ENCODE measurements at regions not wholly inside any gene's neighbourhood (a gene's known extent, or its start where the extent isn't known, plus 50 kb on each side); places are given as distances from the start of the nearest gene placed in this dataset.

DNA sequence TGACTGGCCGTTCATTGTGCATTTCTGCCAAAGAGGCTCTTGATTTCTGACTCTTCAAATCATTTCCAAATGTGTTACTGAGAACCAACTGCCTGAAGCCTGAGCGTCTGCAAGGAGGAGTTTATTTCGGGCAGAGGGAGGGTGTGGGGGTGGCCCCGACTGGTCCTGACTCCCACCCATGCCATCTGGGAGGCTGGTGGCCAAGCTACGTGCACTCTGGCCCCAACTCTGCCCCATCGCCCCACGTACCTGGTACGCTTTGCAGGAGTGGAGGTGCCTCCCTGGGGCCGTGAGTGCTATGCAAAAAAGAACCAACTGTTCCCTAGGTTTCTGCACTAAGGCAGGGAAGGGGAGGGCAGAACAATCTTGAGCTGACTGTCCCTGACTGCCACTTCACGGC, 846.8 kb downstream of the BRD1 start:
- DNase-seq: no peak

DNA sequence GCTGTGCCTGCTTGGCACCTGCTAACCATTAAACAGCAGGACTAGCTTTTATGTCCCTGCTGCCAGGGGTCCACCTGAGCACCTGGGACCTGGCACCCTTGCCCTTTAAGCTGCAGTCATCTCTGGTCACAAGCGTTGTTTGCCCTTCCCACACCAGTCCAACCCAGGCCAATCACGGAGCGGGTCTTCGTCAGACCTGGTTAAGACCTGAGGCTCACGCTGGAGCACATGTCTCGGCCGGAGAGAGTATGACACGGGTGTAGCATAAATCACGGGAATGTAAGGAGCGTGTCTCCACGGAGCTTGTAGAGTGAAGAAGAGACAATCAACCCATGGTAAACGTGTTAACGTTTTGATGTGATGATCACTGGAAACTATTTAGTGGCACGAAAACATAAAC, 847.3 kb downstream of the BRD1 start:
- DNase-seq: no peak

DNA sequence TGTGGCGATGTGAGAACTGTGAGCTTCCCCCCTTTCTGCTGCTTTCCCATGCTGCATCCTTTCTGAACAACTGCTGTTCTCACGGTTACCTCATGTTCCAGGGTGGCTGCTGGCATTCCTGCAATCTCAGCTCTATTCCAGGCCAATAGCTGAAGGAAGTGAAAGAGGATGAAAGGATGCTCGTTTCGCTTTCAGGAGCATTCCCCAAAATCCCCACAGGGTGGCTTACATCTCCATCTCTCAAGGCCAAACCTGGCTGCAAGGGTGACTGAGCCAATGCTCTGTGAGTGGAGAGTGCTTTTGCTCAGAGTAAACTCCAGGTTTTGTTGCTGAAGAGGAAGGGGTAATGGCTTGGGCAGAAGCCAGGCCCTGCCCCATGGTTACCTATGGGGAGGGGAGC, 848.2 kb downstream of the BRD1 start:
- no peak for DNase-seq

DNA sequence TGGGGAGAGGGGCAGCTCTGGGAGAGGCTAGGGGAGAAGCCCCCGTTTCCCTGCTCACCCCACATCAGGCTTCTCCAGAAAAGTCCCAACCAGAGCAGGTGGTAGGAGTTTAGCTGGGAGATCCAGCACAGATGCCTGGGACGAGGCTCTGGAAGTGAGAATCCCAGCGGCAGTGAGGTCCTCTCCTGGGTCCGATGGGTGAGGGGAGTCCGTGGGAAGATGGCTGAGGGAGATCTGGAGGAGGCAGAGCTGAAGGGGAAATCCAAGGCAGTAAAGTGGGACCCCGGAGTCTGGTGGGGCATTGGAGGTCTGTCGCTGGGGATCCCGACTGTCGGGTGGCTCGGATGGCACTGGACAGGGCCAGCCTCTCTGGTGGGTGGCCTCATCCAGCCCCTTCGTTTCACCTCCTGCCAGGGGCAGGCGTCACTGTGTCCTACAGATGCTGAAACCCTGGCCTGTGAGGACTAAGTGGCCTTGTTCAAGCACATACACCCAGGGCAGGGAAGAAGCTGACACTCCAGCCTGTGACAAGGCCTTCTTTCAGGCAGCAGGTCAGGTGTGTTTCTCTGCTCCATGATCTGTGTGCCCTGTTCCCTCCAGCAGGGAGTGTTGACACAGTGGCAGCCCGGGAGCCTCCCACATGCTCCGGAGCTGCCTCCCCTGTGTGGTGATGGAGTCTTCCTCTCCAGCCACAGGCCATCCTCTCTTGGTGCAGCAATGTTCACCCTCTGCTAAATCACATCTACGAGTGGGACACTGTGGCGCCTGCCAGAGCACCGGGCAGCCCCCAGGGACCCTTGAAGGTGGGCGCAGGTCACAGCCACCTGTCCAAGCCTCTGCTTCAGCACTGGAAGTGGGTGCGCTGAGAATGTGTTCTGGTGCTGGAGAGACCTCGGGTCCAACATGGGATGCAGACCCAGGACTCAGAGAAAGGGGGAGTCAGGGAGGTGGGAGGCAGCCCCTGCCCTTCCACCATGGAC, 850.8 kb downstream of the BRD1 start:
- DNase-seq: no peak

DNA sequence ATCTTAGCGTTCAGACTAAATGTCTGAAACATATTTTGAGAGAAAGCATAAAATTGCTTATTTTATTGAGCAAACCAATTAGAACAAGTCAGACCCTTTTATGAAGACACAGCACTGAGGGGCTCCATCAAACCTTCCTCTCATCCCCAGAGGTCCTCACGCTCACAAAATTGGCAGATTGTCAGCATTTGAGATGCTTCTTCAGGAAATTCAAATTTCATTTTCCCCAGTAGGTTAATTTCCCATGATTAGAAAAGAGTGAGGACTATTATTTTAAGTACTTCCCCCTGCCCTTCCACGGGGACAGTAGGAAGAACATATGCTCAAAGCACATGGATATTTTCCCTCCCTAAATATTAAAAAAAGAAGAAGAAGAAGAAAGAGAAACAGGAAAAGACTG, 851.8 kb downstream of the BRD1 start:
- DNase-seq: no peak

DNA sequence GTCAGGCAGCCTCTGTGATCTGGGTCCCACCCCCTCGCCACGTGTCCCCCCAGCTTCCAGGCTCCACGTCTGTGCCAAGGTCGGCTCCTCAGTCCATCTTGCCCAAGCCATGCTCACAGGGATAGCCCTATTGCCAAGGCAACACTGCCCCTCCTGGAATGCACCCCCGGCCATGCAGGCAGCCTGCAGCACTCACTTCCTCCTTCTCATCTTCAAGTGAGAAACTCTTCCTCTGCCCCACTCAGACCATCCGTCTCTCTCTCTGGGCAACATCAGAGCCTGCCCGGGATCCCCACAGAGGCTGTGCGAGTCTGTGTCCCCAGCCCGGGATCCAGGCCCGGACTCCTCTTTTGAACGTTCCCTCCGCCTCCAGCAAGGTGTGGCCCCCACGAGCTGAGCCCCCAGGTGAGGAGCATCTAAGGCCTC, 852.3 kb downstream of the BRD1 start:
- DNase-seq: no peak

DNA sequence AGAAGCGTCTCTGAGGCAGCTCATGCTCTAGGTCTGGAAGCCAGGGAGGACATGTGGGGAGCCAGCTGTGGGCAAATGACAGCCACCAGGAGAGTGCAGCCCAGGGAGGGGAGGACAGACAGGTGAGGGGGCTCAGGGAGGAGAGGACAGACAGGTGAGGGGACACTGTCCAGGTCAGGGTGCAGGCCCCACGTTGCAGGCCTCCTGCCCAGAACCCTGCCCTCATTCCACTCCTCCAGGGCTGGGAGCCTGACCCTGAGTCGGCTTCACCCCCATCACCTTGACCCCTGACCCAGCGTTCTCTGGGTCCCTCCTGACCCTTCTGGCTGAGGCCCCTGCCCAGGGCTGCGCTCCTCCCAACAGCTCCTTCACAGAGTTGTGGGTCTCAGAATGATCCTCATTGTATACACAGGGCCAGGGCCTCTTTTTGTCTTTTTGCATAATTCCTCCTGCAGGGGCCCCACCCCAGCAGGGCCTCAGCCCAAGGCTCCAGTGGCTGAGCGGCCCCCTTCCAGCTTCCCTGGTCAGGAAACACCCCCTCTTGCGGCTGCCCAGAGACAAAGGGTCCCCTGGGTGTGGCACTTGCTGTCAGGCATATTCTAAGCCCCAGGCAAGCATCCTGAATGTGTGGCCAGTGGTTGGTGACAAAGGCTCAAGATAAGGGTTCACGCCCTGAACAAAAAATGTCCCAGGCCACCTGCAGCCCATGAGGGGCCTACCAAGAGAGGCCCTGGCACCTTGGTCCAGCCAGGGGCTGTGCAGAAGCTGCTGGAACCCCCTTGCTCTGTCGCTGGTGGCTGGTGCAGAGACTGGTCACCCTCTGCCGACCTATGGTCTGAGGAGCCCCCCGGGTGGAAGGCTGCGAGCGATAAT, 853.0 kb downstream of the BRD1 start:
- no peak for DNase-seq

DNA sequence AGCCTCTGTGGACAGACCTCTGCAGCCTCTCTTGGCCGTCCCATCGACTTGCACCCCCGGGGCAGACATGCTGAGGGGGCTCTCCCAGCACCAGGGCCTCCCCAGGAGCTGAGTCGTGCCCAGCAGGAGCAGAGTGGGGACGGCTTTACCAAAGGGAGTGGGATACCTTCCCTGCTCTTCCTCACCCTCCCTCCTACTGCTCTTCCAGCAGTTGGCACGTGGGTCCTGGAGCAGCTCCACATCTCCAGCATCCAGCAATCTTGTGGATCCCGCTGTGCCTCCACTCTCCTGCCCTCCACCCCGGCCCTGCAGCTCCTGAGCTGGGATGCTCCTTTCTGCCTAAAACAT, 854.0 kb downstream of the BRD1 start:
- no peak for DNase-seq

DNA sequence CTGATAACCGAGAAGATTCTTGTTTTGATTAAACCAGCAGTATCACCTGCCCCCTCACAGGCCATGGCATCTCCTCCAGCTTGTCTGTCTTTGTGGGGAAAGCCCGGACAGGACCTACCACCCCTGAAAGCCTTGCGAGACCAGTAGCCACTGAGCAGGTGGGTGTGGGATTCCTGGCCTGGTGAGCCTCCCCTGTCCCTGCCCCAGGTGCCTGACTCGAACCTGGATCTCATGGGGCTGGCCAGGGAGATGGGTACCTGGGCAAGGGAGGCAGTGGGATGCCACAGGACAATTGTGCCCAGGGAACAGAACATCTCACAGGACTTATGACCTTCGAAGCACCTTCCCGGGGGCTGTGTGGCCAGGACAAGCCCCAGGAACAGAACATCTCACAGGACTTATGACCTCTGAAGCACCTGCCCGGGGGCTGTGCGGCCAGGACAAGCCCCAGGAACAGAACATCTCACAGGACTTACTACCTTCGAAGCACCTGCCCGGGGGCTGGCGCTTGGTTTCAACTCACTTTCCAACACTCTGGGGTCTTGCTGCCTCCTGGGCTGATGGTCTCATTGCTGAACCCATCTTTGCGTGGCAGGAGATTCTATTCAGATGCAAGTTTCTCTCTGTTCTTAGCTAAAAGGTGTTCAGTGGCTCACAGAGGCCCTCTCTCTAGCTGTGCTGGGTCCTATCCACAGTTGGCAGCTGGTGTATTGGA, 854.5 kb downstream of the BRD1 start:
- DNase-seq: no peak

DNA sequence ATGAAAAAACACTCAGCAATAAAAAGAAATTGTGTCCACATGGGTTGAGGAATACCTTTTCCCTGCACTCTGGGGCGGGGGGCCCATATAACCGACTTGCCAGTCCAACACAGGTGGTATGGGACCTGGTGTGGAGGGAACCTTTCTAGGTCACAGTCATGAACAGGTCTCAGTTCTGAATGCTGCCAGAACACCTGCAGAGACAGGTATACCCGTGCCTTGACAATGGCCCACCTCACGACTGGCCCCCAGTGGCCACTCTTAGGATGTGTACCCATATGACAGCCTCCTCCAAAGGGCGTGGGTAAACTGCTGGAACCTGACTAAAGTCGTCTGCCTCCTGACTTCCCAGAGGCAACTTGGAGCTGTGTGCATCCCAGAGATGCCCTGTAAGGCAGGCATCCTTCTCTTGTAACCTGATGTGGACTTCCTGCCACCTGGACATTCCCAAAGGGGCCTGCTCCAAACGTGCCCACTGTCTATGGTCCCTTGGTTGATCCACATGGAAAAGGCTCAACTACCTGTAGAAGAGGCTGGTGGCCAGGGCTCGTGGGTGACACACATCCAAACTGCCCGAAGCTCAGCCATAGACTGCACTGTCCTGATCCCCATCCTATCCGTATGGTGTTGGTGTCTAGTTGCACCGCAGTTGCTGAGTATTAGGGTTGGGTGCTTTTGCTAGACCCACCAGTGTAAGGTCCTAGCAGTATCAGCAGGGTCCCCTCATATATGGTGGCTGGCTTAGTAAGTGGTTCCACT, 859.3 kb downstream of the BRD1 start:
- no peak for DNase-seq

DNA sequence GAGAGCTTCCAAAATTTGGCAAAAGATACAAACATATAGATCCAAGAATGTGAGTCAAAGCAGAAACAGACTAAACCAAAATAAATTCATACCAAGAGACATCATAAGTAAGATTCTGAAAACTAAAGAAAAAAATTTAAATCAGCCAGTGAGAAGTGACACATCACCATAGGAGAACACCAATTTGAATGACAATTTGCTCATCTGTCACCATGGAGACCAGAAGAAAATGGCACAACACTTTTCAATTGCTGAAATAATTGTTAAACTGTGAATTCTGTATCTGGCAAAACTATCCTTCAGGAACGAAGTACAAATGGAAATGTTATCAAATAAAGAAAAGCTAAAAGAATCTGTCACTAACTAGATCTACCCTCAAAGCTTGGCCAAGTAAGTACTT, 864.3 kb downstream of the BRD1 start:
- DNase-seq: no peak

DNA sequence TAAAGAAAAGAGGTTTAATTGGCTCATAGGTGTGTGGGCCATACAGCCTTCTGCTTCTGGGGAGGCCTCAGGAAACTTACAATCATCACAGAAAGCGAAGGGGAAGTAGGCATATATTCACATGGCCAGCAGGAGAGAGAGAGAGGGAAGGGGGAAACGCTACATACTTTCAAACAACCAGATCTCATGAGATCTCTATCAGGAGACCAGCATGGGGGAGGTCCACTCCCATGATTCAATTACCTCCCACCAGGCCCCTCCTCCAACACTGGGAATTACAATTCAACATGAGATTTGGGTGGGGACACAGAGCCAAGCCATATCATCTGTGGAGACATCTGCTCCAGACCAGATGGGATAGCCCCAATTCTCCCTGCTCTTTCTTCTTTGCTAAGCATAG, 866.0 kb downstream of the BRD1 start:
- DNase-seq: no peak

DNA sequence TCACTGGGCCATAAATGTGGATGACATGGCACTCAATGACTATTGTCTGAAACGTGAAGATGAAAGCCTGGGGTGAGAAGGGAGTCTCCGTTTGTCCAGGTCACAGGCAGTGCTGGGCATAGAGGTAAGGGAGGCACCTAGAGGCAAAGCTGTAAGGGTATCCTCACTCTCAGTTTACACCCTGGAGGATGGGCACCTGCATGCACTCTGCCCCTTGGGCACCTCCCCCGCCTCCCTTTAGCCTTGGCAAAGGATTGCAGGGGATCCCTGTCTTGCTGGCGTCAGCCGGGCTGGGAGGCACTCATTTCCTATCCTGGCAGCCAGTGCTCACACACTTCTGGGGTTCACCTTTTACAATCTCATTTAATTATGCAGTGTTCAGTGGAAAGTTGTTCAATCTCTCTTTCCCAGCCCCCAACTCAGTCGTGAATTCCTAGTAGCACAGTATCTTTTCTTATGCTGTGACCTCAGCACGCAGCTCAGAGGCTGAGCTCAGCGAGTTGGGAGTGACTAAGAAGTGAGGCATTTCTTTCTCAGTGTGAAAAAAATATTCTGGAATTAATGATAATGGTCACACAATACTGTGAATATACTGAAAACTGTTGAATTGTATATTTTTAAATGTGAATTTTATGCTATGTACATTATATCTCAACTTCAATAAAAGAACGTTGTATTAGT, 866.6 kb downstream of the BRD1 start:
- no peak for DNase-seq

DNA sequence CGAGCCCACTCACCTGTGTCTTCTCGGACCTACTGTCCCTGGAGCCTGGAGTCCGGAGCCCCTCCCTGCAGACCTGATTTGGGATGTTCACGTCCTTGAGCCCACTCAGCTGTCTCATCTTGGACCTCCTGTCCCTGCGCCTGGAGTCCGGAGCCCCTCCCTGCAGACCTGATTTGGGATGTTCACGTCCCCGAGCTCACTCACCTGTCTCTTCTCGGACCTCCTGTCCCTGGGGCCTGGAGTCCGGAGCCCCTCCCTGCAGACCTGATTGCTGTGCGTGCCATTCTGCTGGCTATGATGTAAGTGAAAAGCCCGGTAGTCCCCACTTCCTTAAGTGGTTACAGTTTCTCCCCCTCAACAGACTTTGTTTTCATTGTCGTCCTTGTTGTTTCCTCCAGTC, 867.1 kb downstream of the BRD1 start:
- no peak for DNase-seq

DNA sequence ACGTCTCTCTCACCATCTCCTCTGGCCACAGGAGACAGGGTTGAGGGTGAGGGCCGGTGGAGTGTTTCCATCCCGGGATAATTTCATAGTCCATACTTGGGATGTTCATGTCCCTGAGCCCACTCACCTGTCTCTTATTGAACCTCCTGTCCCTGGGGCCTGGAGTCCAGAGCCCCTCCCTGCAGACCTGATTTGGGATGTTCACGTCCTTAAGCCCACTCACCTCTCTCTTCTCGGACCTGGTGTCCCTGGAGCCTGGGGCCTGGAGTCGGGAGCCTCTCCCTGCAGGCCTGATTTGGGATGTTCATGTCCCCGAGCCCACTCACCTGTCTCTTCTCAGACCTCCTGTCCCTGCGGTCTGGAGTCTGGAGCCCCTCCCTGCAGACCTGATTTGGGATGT, 868.2 kb downstream of the BRD1 start:
- no peak for DNase-seq

DNA sequence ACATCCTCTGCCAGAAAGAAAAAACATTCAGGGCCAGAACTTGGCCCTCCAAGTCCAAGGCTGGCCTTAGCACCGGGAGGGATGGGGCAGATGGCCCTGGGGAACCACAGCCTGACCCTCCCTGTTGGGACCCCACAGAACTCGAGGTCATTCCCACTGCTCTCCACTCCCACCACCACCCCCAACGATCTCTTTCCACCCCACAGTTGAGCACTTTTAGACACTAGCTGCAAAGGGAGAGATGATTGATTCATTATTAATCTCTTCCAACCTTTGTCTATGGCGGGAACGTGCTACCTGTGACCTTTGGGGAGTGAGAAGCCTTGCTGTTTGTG, 869.7 kb downstream of the BRD1 start:
- no peak for DNase-seq

DNA sequence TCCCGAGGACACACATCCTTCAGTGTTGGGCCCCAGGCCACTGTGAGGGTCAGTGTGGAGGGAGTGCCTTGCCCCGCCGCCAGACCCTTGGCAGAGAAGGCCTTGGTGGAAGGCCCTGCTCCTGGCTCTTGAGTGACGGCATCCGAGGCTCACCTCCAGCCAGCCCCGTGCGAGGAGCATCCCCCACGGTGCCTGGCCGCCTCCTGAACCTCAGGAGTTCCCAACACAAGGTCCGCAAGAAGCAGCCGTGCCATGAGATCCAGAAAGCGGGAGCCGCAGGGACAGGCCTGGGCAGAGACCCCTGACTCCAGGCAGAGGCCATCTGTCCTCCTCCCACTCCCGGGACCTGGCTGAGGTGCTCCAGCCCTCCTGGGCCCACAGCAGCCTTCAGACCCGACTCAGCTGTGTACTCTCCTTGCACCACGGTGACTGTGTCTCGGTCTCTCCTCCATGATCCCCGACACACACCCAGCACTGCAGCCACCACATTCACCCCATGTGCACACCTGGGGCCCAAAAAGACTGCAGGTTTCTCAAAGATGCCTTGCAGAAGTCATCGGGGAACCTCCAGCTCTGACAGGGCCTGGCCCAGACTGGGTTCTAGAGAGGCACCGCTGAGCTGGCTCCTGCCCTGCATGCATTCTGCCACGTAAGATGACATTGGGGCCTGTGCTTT, 870.2 kb downstream of the BRD1 start:
- no peak for DNase-seq

DNA sequence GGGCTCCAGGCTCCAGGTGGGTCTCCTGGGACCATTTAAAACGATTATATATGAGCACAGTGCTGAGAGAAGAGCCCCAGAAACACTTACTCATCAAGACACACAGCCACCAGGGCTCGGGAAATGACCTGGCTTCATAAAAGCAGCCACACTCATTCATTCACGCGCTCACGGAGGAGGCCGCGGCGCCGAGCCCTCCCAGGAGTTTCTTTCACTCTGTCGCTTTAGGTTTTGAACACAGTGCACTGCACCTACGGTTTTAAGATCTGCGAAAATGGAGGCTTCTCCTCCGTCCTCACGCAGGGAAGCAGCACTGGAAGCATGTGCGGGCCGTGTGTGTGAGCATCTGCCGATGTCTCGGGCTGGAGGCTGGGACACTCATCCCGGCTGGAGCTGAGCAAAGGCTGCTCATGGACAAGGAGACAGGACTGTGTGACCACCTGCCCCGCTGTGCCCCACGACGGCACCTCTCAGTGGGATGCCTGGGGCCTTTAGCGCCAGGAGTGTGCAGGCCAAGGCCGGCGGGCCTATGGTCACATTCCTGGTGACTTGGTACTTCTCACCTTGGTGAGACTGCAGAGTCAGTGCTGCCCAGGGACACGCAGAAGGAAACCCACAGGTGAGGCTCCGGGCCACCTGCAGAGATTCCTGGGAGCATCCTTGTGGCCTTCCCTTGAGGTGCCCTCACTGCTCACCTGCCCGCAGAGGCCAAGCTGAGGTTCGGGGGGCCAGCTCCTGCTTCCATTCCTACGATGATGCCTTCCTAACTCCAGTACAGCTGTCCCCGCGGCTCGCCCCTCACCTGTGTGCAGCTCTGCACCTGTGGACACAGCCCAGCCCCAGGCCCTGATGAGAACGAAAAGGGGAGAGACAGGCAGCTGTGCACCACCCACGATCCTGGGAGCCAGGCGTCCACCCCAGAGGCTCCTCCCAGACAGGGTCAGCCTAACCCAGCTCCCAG, 872.0 kb downstream of the BRD1 start:
- no peak for DNase-seq

DNA sequence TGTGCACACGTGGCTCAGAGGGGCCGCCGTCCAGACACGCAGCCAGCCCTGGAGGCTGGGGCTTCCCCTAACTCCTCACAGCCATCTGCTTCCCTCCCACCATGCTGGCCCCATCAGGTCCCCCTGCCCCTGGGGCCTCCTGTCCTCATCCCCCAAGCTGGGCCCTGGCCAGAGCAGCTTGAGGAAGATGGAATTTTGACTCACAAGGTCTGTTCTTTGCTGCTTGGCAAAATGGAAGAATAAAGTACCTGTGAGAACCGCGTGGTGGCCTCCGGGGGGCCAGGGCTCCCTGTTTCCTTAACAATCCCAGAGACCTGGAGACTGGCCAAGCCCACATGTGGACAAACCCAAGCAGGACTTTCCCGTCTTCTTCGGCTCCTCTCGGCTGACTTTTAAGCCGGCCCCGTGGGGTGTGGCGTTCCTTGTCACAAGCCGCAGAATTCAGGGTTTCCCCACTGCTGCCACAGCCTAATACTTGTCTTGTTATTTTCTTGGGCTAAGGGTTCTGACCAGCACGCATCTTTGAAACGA, 872.8 kb downstream of the BRD1 start:
- no peak for DNase-seq

DNA sequence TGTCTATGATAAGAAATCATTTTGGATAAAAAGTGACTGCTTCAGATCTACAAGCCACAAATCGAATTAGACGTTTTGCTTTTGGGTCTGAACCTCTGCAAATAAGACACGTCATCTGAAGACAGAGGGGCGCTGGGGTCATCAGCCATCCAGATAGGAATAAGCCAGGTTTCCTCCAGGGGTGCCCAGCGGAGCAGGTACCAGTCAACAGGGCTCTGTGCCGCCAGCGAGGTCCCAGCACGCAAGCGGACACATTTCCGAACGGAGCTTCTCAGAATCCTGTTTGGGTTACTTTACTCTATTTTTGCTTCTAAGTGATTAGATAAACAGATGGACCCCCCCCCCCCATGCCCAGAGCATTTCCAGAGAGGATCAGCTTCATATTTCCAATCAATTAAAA, 873.8 kb downstream of the BRD1 start:
- DNase-seq: no peak

All from amniotic stem cell (primary cell).